ENCODE measurements at regions not wholly inside any gene's neighbourhood (a gene's known extent, or its start where the extent isn't known, plus 50 kb on each side); places are given as distances from the start of the nearest gene placed in this dataset.

- TF ChIP-seq CTCF (IDR thresholded peaks at IDR 0.05) = no peak
- TF ChIP-seq POLR2AphosphoS5 (IDR thresholded peaks at IDR 0.05) = no peak
- no peak for TF ChIP-seq POLR2A (IDR thresholded peaks at IDR 0.05)
- TF ChIP-seq EP300 (IDR thresholded peaks at IDR 0.05) = no peak
Measured at GRCh38 chr5:89929834-89930233, 479.7 kb downstream of the CETN3 start.
